ENCODE measurements at regions not wholly inside any gene's neighbourhood (a gene's known extent, or its start where the extent isn't known, plus 50 kb on each side); places are given as distances from the start of the nearest gene placed in this dataset.

DNA sequence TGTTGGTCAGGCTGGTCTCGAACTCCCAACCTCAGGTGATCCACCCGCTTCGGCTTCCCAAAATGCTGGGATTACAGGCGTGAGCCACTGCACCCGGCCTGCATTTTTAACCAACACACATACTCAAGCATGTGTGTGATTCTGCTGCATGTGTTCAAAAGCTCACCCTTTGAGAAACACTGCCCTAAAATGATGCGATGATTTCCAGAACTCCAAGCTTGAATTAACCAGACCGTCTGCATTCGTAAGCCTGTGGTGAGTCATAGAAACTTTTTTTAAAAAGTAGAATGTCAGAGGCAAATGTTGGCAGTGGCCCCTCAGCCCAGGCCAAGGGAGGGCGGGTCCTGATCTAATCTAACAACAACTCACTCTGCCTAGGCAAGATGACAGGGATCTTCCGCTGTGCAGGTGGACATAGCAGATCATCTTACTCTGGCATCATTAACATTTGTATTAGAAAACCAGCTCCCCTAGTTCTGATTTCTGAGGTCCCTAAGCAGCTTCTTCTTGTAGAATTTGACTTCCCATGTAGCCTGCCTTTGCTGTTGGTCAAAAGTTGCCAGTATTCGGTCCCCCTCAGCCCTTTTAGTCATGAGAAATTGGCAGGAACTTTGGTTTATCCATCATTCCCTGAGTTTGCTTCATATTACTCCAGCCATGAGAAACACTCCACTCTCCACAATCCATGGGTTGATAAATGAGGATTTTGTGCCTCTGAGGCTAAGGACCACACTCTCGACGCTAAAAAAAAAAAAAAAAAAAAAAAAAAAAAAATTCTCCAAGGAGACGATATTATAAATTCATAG, 190.4 kb downstream of the SKIDA1 start:
- TF ChIP-seq, protein P1, sequence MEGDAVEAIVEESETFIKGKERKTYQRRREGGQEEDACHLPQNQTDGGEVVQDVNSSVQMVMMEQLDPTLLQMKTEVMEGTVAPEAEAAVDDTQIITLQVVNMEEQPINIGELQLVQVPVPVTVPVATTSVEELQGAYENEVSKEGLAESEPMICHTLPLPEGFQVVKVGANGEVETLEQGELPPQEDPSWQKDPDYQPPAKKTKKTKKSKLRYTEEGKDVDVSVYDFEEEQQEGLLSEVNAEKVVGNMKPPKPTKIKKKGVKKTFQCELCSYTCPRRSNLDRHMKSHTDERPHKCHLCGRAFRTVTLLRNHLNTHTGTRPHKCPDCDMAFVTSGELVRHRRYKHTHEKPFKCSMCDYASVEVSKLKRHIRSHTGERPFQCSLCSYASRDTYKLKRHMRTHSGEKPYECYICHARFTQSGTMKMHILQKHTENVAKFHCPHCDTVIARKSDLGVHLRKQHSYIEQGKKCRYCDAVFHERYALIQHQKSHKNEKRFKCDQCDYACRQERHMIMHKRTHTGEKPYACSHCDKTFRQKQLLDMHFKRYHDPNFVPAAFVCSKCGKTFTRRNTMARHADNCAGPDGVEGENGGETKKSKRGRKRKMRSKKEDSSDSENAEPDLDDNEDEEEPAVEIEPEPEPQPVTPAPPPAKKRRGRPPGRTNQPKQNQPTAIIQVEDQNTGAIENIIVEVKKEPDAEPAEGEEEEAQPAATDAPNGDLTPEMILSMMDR (IDR thresholded peaks at IDR 0.05; ENCODE audit: unreplicated experiment), result no peak
- POLR2A ChIA-PET, result interaction anchor here (0.7 to 4.5 kb wide), 13 partner anchors 10 to 608 kb away, joined by 3 to 53 read pairs (median 4); no protein-coding TSS in a partner anchor
- CTCF ChIA-PET, result interaction anchor here (0.6 to 1.8 kb wide), 10 partner anchors 19 to 1404 kb away, joined by 3 to 8 read pairs (median 4); no protein-coding TSS in a partner anchor
- no peaks in the 10 kb centered on the region for H3K36me3 Mint-ChIP-seq (ENCODE audit: insufficient read depth, unreplicated experiment)
- peak overlapping the region; percentile 90 for H3K27ac Mint-ChIP-seq (ENCODE audit: low read depth, unreplicated experiment)
- BruUV-seq (replicated peaks), result no TSS peak
- H3K9me3 Mint-ChIP-seq (ENCODE audit: unreplicated experiment), result no peaks in the 10 kb centered on the region
- H3K27me3 Mint-ChIP-seq (ENCODE audit: insufficient read depth, unreplicated experiment), result no peaks in the 10 kb centered on the region
- intact Hi-C loops (cut with micrococcal nuclease), result loop anchor here (1.0 to 5.0 kb wide), 3 partner anchors 43 to 197 kb away; partner anchors contain the start of gene MLLT10
- peak overlapping the region; percentile 50 for H3K4me3 Mint-ChIP-seq (ENCODE audit: unreplicated experiment)
- DNase-seq (ENCODE audit: unreplicated experiment), result peak; percentile 95
- H3K4me1 Mint-ChIP-seq (ENCODE audit: insufficient read depth, unreplicated experiment), result peaks cover 31% of the 10 kb centered on the region

DNA sequence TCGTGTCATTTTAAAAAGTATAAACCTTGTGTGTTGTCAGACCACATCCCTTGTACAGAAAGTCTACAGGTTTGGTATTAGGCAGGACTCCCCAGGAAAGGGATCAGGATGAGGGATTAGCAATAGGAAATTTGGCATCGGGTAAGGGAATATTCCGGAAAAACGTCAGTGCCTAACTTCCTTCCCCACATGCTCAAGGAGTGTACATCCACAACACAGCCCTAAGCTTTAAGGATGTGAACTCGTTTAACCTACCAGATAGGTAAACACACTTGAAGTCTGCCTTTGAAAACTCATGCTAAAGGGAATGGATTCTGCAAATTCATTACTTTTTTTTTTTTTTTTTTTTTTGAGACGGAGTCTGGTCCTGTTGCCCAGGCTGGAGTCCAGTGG, 194.9 kb downstream of the SKIDA1 start:
- intact Hi-C loops (cut with micrococcal nuclease), result no loop called here
- ChIA-PET POLR2A (interaction anchor here (0.8 to 1.8 kb wide), 4 partner anchors 25 to 51 kb away, joined by 3 to 4 read pairs (median 4); no protein-coding TSS in a partner anchor), CTCF (interaction anchor here (0.6 to 1.3 kb wide), 2 partner anchors 13 to 39 kb away, joined by 3 to 4 read pairs; no protein-coding TSS in a partner anchor)
- BruUV-seq (replicated peaks), result no TSS peak
- Mint-ChIP-seq H3K9me3 (ENCODE audit: unreplicated experiment) (no peaks in the 10 kb centered on the region), H3K27me3 (ENCODE audit: insufficient read depth, unreplicated experiment) (no peaks in the 10 kb centered on the region), H3K4me3 (ENCODE audit: unreplicated experiment) (no peak overlapping the region), H3K4me1 (ENCODE audit: insufficient read depth, unreplicated experiment) (peaks cover 16% of the 10 kb centered on the region), H3K27ac (ENCODE audit: low read depth, unreplicated experiment) (peak overlapping the region; percentile 75), H3K36me3 (ENCODE audit: insufficient read depth, unreplicated experiment) (no peaks in the 10 kb centered on the region)
- DNase-seq (ENCODE audit: unreplicated experiment), result no peak
- TF ChIP-seq, protein P1 (IDR thresholded peaks at IDR 0.05; ENCODE audit: unreplicated experiment), result no peak

DNA sequence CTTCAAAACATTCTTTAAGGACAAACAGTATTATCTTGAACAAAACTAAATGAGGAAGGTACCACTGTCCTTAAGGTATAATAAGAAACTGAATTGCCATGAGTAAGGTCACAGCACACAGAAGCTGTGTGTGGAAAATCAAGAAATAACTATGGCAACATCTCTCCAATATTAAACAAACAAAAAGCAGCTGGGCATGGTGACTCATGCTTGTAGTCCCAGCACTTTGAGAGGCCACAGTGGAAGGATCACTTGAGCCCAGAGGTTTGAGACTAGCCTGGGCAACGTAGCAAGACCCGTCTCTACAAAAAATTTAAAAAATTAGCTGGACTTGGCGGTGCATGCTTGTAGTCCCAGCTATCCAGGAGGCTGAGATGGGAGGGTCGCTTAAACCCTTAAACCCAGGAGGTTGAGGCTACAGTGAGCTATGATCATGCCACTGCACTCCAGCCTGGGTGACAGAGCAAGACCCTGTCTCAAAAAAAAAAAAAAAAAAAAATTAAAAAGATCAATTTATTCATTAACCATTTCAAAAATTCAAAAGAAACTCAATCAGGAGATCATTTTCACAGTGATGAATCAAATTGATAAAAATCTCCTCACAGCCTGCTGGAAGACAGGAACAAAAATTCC, 195.4 kb downstream of the SKIDA1 start:
- Mint-ChIP-seq H3K36me3 (ENCODE audit: insufficient read depth, unreplicated experiment) (no peaks in the 10 kb centered on the region), H3K27me3 (ENCODE audit: insufficient read depth, unreplicated experiment) (no peaks in the 10 kb centered on the region), H3K9me3 (ENCODE audit: unreplicated experiment) (no peaks in the 10 kb centered on the region), H3K4me3 (ENCODE audit: unreplicated experiment) (no peak overlapping the region), H3K27ac (ENCODE audit: low read depth, unreplicated experiment) (peak overlapping the region; percentile 75), H3K4me1 (ENCODE audit: insufficient read depth, unreplicated experiment) (peaks cover 15% of the 10 kb centered on the region)
- peak; percentile 86 for DNase-seq (ENCODE audit: unreplicated experiment)
- POLR2A ChIA-PET, result interaction anchor here (0.8 to 1.8 kb wide), 4 partner anchors 26 to 51 kb away, joined by 3 to 4 read pairs (median 4); no protein-coding TSS in a partner anchor
- intact Hi-C loops (cut with micrococcal nuclease), result no loop called here
- CTCF ChIA-PET, result interaction anchor here (0.6 to 1.3 kb wide), 4 partner anchors 12 to 1736 kb away, joined by 3 to 4 read pairs (median 4); no protein-coding TSS in a partner anchor
- BruUV-seq (replicated peaks), result no TSS peak
- TF ChIP-seq, protein P1 (IDR thresholded peaks at IDR 0.05; ENCODE audit: unreplicated experiment), result no peak

Data from MCF 10A (cell line).